GM12891 (cell line): ENCODE measurements at regions not wholly inside any gene's neighbourhood (a gene's known extent, or its start where the extent isn't known, plus 50 kb on each side); places are given as distances from the start of the nearest gene placed in this dataset.
"Not testable (repeated sequence)": the region's sequence is repeated elsewhere in the genome, so short reads cannot be mapped to it uniquely, and the experiment has no call there.

ENCODE experiments used
- DNase-seq: peaks from one replicate; pipeline ENCODE4 v3.0.0; 2011; ENCODE audit warnings: low spot score; ENCODE audit not compliant: insufficient read length
- FAIRE-seq: peaks from 2 replicates; lab custom pipeline; 2011; peaks lifted over from hg19 to GRCh38; lab: Jason Lieb, UNC
- PAX5 ChIP-seq: IDR thresholded peaks from 2 replicates; pipeline ENCODE4 v1.6.1; 2011; ENCODE audit warnings: low read length, moderate library complexity, mild to moderate bottlenecking; ENCODE audit not compliant: insufficient read depth, severe bottlenecking
- POLR2A ChIP-seq: IDR thresholded peaks from 2 replicates; pipeline ENCODE4 v1.6.1; 2011; ENCODE audit warnings: low read depth, low read length, control low read depth
- POLR2AphosphoS5 ChIP-seq: IDR thresholded peaks from 2 replicates; pipeline ENCODE4 v1.6.1; 2011; ENCODE audit warnings: low read depth, low read length, control low read depth
- POU2F2 ChIP-seq: IDR thresholded peaks from 2 replicates; pipeline ENCODE4 v1.6.1; 2011; ENCODE audit warnings: low read depth, mild to moderate bottlenecking, control low read depth, low read length, moderate library complexity
- SPI1 ChIP-seq: IDR thresholded peaks from 2 replicates; pipeline ENCODE4 v1.6.1; 2011; ENCODE audit warnings: low read depth, low read length, control low read depth
- TAF1 ChIP-seq: IDR thresholded peaks from 2 replicates; pipeline ENCODE4 v1.6.1; 2011; ENCODE audit warnings: low read depth, low read length, control low read depth

GRCh38 chr22:27603111-27603799 lies 198.3 kb downstream of the MN1 start:
- TF ChIP-seq POLR2AphosphoS5: no peak
- TF ChIP-seq PAX5: no peak
- no peak for TF ChIP-seq SPI1
- no peak for TF ChIP-seq POLR2A
- DNase-seq: no peak
- FAIRE-seq: no peak

- no peak for FAIRE-seq
- no peak for DNase-seq
- TF ChIP-seq POLR2AphosphoS5 (no peak), PAX5 (no peak), POLR2A (no peak)
Measured at GRCh38 chr22:27603800-27604144, 197.8 kb downstream of the MN1 start.

GRCh38 chr22:27605390-27605789 lies 196.2 kb downstream of the MN1 start:
- TF ChIP-seq POU2F2: no peak
- DNase-seq: no peak
- no peak for FAIRE-seq

GRCh38 chr22:27607750-27608149 lies 193.8 kb downstream of the MN1 start:
- not testable (repeated sequence) for FAIRE-seq, DNase-seq

GRCh38 chr22:27609451-27609888 lies 192.1 kb downstream of the MN1 start:
- DNase-seq (no peak), FAIRE-seq (no peak)
- no peak for TF ChIP-seq POLR2A
- no peak for TF ChIP-seq POU2F2
- no peak for TF ChIP-seq PAX5
- no peak for TF ChIP-seq POLR2AphosphoS5
- no peak for TF ChIP-seq SPI1
- TF ChIP-seq TAF1: no peak

- not testable (repeated sequence) for FAIRE-seq, DNase-seq
Measured at GRCh38 chr22:27610164-27610563, 191.4 kb downstream of the MN1 start.

- TF ChIP-seq SPI1 (no peak), TAF1 (no peak), PAX5 (no peak), POU2F2 (no peak), POLR2AphosphoS5 (no peak), POLR2A (no peak)
- FAIRE-seq (no peak), DNase-seq (no peak)
Measured at GRCh38 chr22:27610863-27611786, 190.4 kb downstream of the MN1 start.

- DNase-seq (no peak), FAIRE-seq (no peak)
- TF ChIP-seq POLR2A (no peak), POLR2AphosphoS5 (no peak), SPI1 (no peak), TAF1 (no peak), PAX5 (no peak), POU2F2 (no peak)
Measured at GRCh38 chr22:27612115-27612514, 189.4 kb downstream of the MN1 start.

- TF ChIP-seq POLR2AphosphoS5 (no peak), POU2F2 (no peak), POLR2A (no peak), PAX5 (no peak), TAF1 (no peak), SPI1 (no peak)
- FAIRE-seq: no peak
- no peak for DNase-seq
Measured at GRCh38 chr22:27613099-27614005, 188.2 kb downstream of the MN1 start.

GRCh38 chr22:27614006-27614649 lies 187.4 kb downstream of the MN1 start:
- TF ChIP-seq POLR2A: no peak
- TF ChIP-seq POLR2AphosphoS5: no peak
- TF ChIP-seq PAX5: no peak
- no peak for TF ChIP-seq TAF1
- FAIRE-seq: no peak
- DNase-seq: no peak

GRCh38 chr22:27614650-27615007 lies 186.9 kb downstream of the MN1 start:
- FAIRE-seq (no peak), DNase-seq (no peak)
- no peak for TF ChIP-seq PAX5
- TF ChIP-seq TAF1: no peak
- TF ChIP-seq POLR2AphosphoS5: no peak
- TF ChIP-seq POLR2A: no peak
- TF ChIP-seq SPI1: no peak
- no peak for TF ChIP-seq POU2F2
